Spleen (tissue), 7 donors: ENCODE measurements at regions not wholly inside any gene's neighbourhood (a gene's known extent, or its start where the extent isn't known, plus 50 kb on each side); places are given as distances from the start of the nearest gene placed in this dataset.

Experiments
- POLR2A ChIP-seq, 3 donors: fragments of 450-650 bp; IDR thresholded peaks; one replicate each; pipeline ENCODE4 v1.5.1; 2017; ENCODE audit warnings: antibody characterized with exemption in 3 of 3, mild to moderate bottlenecking in 1 of 3
- POLR2AphosphoS5 ChIP-seq, 3 donors: sonication (generic); formaldehyde crosslinking; IDR thresholded peaks; one replicate each; pipeline ENCODE4 v1.5.1; 2017; ENCODE audit warnings: antibody characterized with exemption in 3 of 3
- TF ChIP-seq, protein P1 (sequence below), 11 experiments: fragments of 200-600 bp in 7 of 11; fragments of 450-650 bp in 4 of 11; sonication (generic) in 4 of 11; IDR thresholded peaks in 8 of 11; conservative IDR thresholded peaks in 3 of 11; 1 replicate in 7 of 11; 2 replicates in 4 of 11; pipeline versions ENCODE4 v1.4.0 to v1.8.0; 2016 to 2021; ENCODE audit warnings: antibody characterized with exemption in 11 of 11, inconsistent platforms in 4 of 11, mild to moderate bottlenecking in 1 of 11
- donor health status: DM: no; HTN: no; CAD: no; lungs with moderate emphysema.
- donor health status: DM: no; HTN: no; CAD: no.
- donor health status: DM: no; HTN: no; CAD: no.

DNA sequence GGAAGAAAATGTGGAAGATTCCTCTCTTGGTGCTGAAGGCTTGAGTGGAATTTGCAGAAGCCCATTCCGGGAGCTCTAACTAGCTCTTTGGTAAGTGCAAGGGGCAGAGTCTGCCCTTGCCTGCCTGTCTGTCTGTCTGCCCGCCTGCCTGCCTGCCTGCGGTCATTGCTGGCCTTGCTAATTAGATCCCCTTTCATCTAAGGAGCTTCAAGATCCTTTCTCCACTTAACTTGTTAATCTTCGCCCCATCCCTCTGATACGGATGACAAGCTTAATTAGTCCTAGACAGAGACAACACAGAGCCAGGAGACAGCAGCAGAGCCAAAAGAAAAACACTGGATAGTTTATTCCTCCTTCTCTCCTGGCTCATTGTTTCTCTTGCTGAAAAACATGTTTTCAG lies 80.2 kb upstream of the GADD45A start:
- TF ChIP-seq, protein P1, sequence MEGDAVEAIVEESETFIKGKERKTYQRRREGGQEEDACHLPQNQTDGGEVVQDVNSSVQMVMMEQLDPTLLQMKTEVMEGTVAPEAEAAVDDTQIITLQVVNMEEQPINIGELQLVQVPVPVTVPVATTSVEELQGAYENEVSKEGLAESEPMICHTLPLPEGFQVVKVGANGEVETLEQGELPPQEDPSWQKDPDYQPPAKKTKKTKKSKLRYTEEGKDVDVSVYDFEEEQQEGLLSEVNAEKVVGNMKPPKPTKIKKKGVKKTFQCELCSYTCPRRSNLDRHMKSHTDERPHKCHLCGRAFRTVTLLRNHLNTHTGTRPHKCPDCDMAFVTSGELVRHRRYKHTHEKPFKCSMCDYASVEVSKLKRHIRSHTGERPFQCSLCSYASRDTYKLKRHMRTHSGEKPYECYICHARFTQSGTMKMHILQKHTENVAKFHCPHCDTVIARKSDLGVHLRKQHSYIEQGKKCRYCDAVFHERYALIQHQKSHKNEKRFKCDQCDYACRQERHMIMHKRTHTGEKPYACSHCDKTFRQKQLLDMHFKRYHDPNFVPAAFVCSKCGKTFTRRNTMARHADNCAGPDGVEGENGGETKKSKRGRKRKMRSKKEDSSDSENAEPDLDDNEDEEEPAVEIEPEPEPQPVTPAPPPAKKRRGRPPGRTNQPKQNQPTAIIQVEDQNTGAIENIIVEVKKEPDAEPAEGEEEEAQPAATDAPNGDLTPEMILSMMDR (IDR thresholded peaks at IDR 0.05 in 8 of 11, conservative IDR thresholded peaks at IDR 0.05 in 3 of 11) = no peak
- TF ChIP-seq POLR2A (IDR thresholded peaks at IDR 0.05) (no peak), POLR2AphosphoS5 (IDR thresholded peaks at IDR 0.05) (no peak)
